ENCODE measurements at regions not wholly inside any gene's neighbourhood (a gene's known extent, or its start where the extent isn't known, plus 50 kb on each side); places are given as distances from the start of the nearest gene placed in this dataset.

DNA sequence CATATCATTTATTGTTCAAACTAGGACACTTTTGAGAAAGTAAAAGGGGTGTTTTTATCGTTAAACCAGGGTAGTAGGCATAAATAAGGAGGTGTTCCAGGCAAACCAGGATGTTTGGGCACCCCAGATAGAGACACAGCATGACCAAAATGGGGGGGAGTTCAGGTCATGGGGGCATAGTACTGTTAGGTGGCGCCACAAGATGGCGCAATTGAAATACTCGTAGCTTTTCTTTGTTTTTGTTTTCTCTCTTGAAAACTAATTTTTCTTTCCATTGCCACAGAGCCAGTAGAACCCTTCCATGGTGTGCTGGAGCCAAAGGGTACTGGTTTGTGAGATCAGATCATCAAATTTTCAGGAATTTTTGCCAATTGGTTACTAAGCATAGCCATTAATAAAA lies 283.4 kb downstream of the BCOR start:
- Histone ChIP-seq H3K4me1 (ENCODE audit: insufficient read depth) (peaks cover 3% of the 10 kb centered on the region), H3K4me3 (no peak overlapping the region), H3K9me3 (no peaks in the 10 kb centered on the region), H3K36me3 (no peaks in the 10 kb centered on the region), H3K27me3 (no peaks in the 10 kb centered on the region), H3K27ac (no peak overlapping the region)
- 40 to 48% (median 47%) methylated on average over 4 of the region's 4 CpGs for WGBS, 3 donors
- TF ChIP-seq, protein P1, sequence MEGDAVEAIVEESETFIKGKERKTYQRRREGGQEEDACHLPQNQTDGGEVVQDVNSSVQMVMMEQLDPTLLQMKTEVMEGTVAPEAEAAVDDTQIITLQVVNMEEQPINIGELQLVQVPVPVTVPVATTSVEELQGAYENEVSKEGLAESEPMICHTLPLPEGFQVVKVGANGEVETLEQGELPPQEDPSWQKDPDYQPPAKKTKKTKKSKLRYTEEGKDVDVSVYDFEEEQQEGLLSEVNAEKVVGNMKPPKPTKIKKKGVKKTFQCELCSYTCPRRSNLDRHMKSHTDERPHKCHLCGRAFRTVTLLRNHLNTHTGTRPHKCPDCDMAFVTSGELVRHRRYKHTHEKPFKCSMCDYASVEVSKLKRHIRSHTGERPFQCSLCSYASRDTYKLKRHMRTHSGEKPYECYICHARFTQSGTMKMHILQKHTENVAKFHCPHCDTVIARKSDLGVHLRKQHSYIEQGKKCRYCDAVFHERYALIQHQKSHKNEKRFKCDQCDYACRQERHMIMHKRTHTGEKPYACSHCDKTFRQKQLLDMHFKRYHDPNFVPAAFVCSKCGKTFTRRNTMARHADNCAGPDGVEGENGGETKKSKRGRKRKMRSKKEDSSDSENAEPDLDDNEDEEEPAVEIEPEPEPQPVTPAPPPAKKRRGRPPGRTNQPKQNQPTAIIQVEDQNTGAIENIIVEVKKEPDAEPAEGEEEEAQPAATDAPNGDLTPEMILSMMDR (IDR thresholded peaks at IDR 0.05): peak in 1 of 3 donors; percentile 34
- TF ChIP-seq POLR2A (IDR thresholded peaks at IDR 0.05) (no peak), EP300 (IDR thresholded peaks at IDR 0.05) (no peak)
- no peak for DNase-seq
- intact Hi-C loops (cut with DNase I): loop anchor here in 2 of 4 donors (10.0 kb wide), 3 partner anchors 200 to 450 kb away; no protein-coding TSS in a partner anchor

DNA sequence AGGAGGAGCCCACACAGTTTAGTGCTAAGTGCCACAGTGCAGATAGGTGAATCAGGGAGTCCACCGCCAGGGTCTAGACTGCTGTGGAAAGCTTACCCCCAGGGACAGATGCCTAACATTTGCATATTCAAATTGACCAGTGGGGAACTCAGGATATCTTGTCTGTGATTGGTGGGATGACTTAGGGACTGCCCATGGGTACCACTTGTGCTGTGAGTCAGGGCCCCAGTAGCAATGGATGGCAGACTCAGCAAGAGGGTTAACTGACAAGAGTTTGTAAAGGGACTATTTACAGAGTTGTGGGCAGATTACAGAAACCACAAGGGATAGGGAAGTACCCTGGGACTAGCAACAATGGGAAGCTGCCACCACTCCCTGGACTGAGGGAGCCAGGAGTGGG lies 282.1 kb downstream of the BCOR start:
- intact Hi-C loops (cut with DNase I): loop anchor here in 3 of 4 donors (5.0 to 10.0 kb wide), 4 partner anchors 199 to 449 kb away; no protein-coding TSS in a partner anchor
- DNase-seq: no peak
- TF ChIP-seq, protein P1 (IDR thresholded peaks at IDR 0.05): no peak
- TF ChIP-seq EP300 (IDR thresholded peaks at IDR 0.05) (no peak), POLR2A (IDR thresholded peaks at IDR 0.05) (no peak)
- no peaks in the 10 kb centered on the region for H3K36me3 ChIP-seq
- peaks cover 3% of the 10 kb centered on the region for H3K4me1 ChIP-seq (ENCODE audit: insufficient read depth)
- no peaks in the 10 kb centered on the region for H3K27me3 ChIP-seq
- 67 to 84% (median 76%) methylated on average over 1 of the region's 1 CpG for WGBS, 3 donors
- H3K4me3 ChIP-seq: no peak overlapping the region
- no peaks in the 10 kb centered on the region for H3K9me3 ChIP-seq
- no peak overlapping the region for H3K27ac ChIP-seq

DNA sequence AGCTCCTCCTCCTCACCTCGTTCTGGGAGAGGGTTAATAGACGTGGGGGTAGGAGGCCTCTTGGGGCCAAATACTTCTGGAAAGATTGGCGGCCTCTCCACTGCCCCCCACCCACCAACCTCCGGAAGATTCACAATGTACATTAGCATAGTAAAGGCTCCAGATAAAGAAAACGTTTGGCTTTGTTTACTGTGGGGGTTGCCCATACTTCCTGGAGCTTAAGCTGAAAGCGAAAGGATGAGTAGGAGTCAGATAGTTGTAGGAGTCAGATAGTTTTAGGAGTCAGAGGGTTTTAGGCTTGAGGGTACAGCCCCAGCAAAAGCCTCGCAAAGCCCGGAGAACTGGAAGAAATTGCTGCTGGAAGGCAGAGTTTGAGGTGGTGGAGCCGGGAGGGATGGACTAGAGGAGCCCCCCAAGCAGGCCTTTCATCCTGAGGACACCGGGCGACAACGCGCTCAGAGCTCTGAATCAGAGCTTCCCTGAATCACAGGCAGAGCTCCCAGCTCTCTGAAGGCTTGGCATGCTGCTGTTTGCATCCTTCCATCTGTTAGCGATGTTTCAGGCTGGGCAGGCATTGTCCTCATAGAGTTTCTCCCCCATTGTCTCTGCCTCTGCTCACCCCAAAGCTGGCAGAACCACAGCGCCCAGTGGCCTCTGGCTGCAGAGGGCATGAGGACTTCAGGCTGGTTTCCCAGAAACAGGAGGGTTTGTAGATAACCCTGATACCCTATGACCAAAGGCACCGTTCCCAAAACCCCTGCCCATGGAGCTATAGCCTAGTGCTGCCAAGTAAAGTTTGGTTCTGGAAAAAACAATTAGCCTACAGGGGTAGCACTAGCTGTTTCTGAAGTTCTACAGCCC lies 280.7 kb downstream of the BCOR start:
- H3K4me3 ChIP-seq: no peak overlapping the region
- peak in 4 of 5 donors; percentile 33 to 57 (median 44) for DNase-seq
- peaks cover 3% of the 10 kb centered on the region for H3K4me1 ChIP-seq (ENCODE audit: insufficient read depth)
- intact Hi-C loops (cut with DNase I): loop anchor here in 3 of 4 donors (5.0 to 10.0 kb wide), 4 partner anchors 198 to 448 kb away; no protein-coding TSS in a partner anchor
- no peaks in the 10 kb centered on the region for H3K36me3 ChIP-seq
- TF ChIP-seq POLR2A (IDR thresholded peaks at IDR 0.05) (no peak), EP300 (IDR thresholded peaks at IDR 0.05) (no peak)
- TF ChIP-seq, protein P1 (IDR thresholded peaks at IDR 0.05): no peak
- H3K27ac ChIP-seq: peak overlapping the region in 1 of 2 donors; percentile 67
- H3K9me3 ChIP-seq: no peaks in the 10 kb centered on the region
- 8 to 16% (median 13%) methylated on average over 16 of the region's 16 CpGs for WGBS, 3 donors
- no peaks in the 10 kb centered on the region for H3K27me3 ChIP-seq

DNA sequence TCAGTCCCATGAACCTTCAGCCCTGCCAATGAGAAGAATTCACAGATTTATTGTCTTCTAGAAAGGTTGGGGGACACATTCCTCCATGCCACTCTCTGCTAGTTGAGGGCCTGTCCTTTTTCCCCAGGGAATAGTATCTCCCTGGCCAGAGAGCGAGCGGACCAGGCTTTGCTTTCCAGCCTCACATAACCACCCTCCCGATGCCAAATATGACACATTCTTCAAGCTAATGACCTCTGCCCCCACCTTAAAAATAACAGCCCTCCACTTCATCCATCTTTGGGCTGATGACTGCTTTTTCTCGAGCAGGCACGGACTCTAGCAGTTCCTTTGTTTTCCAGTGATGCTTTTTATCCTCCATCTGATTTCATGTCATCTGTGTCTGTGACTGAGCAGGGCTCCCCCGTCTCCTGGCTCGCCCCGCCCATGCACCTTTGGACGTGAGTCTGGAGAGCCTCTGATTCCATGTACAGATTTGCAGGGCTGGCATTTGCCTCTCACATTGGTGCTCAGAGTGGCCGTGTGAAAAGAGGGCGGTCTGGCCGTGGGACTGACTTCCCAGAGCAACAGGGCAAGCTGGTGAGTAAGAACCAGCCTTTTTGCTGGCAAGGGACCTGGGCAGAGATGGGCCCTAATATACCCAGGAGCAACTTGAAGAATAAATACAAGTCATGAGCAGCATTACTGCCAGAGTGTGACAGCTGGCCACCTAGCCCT lies 279.8 kb downstream of the BCOR start:
- H3K4me1 ChIP-seq (ENCODE audit: insufficient read depth): peaks cover 3% of the 10 kb centered on the region
- DNase-seq: no peak
- 52 to 61% (median 57%) methylated on average over 12 of the region's 12 CpGs for WGBS, 3 donors
- no peaks in the 10 kb centered on the region for H3K36me3 ChIP-seq
- peak overlapping the region in 1 of 2 donors; percentile 67 for H3K27ac ChIP-seq
- no peak overlapping the region for H3K4me3 ChIP-seq
- intact Hi-C loops (cut with DNase I): loop anchor here in 3 of 4 donors (5.0 to 10.0 kb wide), 4 partner anchors 197 to 447 kb away; no protein-coding TSS in a partner anchor
- no peaks in the 10 kb centered on the region for H3K27me3 ChIP-seq
- TF ChIP-seq, protein P1 (IDR thresholded peaks at IDR 0.05): no peak
- no peak for TF ChIP-seq POLR2A (IDR thresholded peaks at IDR 0.05)
- no peak for TF ChIP-seq EP300 (IDR thresholded peaks at IDR 0.05)
- no peaks in the 10 kb centered on the region for H3K9me3 ChIP-seq

Measured in ovary (tissue), 7 donors.